Fibroblast of skin of right quadriceps (primary cell): ENCODE measurements at regions not wholly inside any gene's neighbourhood (a gene's known extent, or its start where the extent isn't known, plus 50 kb on each side); places are given as distances from the start of the nearest gene placed in this dataset.
A peak's percentile ranks its signal among the peaks of the same experiment; 100 is the strongest.
"Not testable (repeated sequence)": the region's sequence is repeated elsewhere in the genome, so short reads cannot be mapped to it uniquely, and the experiment has no call there.

Source experiments
- DNase-seq: peaks from one replicate; pipeline ENCODE4 v3.0.0-alpha.2; 2013

DNA sequence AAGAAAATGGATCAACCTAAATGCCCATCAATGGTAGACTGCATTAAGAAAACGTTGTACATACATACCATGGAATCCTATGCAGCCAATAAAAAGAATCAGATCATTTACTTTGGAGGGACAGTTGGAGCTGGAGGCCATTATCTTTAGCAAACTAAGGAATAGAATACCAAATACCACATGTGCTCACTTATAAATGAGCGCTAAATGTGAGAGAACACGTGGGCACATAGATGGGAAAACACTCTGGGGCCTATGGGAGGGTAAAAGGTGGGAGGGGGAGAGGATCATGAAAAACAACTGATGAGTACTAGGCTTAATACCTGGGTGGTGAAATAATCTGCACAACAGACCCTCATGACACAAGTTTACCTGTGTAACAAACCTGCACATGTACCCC, 1729.9 kb upstream of the PCDH10 start:
- no peak for DNase-seq

DNA sequence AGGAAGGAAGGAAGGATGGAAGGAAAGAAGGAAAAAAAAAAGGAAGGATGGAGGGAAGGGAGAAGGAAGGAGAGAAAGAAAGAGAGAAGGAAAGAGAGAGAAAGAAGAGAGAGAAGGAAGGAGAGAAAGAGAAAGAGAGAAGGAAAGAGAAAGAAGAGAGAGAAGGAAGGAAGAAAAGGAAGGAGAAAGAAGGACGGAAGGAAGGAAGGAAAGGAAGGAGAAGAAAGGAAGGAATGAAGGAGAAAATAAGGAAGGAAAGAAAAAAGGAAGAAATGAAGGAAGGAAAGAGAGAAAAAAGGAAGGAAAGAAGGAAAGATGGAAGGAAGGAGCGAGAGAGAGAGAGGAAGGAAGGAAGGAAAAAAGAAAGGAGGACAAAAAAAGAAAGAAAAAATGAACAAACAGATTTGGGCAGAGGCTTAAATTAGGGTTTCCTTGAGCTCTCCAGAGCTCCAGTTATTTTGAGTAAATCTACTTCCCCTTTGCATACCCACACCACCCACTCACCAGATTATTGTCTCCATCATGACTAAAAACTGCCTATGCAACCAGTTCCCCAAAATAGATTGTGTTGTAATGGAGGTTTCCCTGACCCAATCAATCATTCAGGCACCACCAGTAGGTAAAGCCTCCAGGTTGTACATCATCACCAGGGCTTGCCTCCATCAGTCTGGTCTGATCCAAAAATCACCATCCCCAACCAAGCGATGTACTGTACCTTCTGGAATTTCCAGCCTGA, 1722.9 kb upstream of the PCDH10 start:
- no peak for DNase-seq

DNA sequence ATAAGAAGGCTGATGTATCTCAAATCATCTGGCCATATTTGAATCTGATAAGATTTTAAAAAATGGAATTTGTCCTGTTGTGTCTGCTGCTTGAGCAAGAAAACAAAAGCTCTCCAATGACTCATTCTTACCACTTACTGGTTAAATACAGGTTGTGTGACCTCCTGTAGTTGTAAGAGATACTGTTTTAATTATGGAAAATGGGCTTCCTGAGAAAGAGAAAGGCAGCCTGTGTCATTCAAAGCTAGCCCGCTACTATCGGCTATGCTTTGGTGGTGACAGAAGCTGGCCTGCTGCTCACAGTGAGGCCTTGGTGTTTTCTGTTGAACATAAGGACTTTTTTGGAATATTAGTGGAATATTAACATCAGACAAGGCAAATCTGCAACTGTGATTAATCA, 1722.1 kb upstream of the PCDH10 start:
- no peak for DNase-seq

DNA sequence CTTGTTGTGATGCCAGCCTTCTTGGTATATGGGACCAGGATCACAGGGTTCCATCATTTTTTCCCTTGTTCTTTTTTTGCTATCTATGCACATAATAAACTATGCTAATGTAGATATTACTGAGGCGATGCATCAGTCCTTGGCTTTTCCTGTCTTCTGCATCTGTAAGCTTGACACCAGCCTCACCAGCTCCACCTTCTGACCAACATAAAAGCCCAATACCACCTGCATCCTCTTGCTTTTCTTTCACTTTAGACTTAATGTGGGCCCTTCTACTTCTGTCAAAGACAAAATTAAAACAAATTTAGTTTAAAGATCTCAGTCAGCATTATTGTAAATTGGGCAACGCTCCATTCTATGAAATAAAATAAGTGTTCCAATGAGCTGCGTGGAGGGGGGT, 1718.8 kb upstream of the PCDH10 start:
- DNase-seq = no peak

DNA sequence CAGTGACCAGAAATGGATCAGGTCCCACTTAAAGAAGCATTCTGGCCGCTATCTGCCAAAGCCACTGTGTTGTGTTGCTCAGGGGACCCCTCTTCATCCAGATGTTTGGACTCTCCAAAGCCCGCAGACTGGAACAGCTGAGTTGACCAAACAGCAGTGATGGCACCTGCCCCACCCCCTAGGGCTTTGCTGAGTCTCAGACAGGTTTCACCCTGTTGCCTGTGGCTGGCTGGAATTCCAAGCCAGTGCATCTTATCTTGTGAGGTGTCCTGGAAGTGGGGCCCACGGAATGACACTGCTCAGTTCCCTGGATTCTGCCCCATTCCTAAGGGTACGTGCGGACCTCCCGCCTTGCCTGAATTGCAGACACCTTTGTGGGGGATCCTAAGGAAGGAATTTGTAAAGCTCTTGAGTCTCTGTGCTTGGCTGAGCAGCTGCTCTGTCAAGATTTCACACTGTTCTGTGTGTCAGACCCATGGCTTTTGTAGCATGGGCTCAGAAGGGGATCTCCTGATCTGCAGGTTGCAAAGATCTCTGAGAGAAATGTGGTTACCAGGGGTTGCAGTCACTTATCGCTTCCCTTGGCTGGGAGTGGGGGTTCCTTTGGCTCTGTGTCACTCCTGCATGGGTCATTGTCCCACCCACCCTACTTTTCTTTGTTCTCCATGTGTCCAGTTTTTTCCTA, 1707.9 kb upstream of the PCDH10 start:
- DNase-seq = no peak

DNA sequence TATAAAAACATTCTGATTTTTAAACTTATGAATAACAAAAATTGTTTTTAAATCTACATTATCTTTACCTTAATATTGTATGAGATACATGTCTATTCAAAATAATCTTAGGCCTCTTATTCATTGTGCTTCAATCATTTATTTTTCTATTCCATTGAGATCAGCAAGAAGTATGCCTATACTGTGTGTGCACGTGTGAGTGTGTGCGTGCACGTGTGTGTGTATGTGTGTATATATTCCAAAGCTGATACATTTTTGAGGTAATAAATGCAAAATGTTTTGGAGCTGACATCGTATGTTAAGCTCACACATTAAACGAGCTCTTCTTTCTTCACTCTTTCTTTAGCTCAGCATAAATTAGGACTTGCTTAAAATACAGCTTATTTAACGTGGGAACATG, 1701.2 kb upstream of the PCDH10 start:
- DNase-seq = no peak

DNA sequence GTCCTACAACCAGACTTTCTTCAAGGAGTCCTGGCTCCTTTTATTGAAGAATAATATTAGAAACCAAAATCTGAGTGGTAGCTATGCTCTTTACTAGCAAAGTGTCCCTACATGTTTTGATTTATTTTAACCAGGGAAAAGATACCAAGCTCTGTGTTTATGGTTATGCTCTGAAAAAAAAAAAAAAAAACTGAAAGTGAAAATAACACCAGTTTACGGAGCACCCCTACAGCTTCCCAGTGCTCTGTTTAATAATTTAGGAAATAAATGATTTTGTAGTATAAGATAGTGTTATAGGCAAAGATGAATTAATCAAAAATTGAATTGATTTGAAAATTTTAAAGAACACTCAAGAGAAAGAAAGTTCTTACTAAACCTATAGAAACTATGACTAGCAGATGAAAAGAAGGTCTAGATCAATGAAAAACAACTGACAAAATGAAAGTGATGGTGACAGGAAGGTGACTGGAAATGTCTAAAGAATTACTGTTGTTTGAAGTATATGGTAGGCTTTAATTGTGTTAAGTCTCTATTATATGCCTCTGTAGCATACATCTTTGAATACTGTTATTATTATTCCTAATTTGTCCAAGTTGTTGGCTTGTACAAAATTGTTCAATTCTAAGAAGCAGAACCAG, 1698.4 kb upstream of the PCDH10 start:
- no peak for DNase-seq

DNA sequence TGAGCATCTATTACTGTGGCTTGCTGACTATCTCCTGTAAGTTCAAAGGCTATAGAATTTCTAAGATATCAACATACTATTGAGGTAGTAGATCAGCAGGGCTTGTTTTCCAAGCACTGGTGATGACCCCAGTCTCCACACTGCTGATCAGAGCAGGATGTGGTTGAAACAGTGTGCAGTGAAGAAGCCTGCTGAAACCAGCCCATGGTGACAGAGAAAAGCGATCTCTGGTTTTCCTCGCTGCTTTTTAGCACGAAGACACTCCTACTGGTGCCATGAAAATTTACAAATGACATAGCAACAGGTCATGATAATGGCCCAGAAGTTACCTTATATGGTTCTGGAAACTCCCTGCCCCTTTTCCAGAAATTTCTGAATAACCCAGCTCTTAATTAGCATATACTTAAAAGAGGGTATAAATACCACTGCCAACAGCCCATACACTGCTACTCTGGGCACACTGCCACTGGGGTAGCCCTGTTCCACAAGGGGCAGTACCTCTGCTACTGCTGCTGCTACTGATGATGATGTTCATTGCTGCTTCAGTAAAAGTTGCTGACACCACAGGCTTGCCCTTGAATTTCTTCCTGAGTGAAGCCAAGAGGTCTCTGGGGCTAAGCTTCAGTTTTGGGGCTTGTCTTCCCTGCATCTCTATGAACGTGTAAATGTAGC, 1689.5 kb upstream of the PCDH10 start:
- DNase-seq = no peak

DNA sequence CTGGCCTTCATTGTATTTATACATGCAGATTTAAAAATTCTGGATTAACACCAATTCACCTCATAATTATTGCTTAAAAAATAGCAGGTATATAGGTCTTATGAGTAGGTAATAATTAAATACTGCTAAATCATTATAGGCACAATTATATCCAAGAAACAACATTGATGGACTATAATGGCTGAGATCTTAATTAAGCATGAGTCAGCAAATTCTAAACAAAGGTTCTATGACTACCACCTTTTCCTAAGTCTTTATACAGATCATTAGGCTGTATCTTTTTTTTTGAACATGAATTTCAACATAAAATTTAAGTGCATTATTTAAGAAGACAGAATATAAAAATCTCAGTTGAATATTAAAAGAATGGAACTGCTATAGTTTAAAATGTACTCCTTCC, 1678.7 kb upstream of the PCDH10 start:
- no peak for DNase-seq

DNA sequence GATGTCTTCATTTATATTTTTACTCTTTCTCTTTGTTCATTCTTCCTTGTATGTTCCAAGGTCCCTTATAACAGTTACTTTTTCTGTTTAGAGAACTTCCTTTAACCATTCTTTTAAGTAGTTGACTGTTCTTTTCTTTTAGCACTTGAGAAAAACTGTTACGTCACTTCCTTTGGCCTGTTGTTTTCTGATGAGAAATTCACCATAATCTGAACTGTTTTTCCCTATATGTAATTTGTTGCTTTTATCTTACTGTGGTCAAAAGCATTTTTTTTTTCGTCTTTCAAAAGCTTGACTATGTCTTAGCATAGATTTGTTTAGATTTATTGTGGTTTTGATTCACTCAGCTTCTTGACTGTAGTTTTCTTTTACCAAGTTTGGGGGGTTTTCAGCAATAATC, 1660.3 kb upstream of the PCDH10 start:
- DNase-seq = no peak

DNA sequence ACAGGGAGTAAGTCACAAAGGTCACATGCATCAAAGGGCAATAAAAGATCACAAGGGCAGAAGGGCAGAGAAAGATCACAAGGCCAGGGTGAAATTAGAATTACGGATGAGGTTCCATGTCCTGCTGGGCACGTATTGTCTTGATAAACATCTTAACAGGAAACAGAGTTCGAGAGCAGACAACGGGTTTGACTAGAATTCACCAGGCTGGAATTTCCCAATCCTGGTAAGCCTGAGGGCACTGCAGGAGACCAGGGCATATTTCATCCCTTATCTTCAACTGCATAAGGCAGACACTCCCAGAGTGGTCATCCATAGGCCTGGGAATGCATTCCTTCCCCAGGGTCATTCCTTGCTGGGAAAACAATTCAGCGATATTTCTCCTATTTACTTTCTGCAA, 1652.9 kb upstream of the PCDH10 start:
- not testable (repeated sequence) for DNase-seq

DNA sequence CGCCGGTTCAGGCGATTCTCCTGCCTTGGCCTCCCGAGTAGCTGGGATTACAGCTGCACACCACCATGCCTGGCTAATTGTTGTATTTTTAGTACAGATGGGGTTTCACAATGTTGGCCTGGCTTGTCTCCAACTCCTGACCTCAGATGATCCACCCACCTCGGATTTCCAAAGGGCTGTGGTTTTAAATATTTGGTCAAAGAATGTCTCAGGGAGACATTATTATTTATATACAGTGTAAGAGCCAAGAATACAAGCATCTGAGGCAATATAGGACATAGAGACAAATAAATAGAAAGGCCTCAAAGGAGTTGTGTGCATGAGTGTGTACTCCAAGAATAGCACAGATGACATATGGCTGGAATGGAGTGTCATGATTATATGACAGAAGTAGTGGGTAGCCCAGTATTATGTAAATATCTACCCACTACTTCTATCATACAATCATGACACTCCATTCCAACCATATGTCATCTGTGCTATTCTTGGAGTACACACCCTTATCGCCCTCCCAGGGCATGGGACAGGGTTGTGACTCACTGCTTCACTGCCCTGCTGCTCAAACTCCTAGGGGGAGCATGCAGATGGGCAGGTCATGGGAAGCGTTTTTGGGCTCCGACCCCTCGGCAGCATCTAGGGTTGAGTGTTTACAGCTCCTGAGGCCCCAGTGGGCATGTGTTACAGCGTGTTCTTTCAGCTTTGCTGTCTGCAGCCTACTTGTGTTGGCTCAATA, 1649.8 kb upstream of the PCDH10 start:
- peak; percentile 85 for DNase-seq

DNA sequence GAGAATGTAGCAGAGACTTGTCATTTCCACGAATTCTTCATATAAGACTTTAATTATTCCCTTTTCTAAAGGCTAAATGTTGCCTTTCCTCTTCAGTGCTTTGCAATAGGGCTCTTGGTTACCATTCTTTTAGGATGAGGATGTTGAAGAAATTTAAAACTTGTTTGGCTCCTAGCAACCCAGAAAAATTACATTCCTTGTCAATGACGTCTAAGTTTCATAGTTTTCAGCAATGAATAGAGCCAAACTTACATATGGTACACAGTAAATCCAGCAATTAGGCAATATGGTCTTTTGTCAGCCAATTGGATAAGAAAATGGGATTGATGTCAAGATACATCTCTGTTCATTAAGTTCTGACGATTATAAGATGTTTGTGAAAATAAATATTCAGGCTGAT, 1639.6 kb upstream of the PCDH10 start:
- peak; percentile 67 for DNase-seq

DNA sequence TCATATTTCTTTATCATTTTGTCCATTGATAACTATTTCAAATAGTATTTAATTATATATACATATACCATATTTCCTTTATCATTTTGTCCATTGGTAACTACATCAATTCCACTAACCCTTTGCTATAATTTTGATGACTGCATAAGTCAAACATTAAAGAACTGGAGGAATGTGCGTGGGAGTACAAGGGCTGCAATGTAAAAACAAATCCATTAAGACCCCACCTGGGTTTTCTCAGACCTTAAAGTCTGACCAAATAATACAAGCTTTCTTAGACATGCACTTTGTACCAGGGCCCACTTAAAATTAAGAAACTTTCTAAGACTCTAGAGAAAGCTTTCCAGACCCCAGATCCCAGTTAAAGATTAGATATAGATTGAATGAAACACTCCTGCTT, 1622.4 kb upstream of the PCDH10 start:
- no peak for DNase-seq

DNA sequence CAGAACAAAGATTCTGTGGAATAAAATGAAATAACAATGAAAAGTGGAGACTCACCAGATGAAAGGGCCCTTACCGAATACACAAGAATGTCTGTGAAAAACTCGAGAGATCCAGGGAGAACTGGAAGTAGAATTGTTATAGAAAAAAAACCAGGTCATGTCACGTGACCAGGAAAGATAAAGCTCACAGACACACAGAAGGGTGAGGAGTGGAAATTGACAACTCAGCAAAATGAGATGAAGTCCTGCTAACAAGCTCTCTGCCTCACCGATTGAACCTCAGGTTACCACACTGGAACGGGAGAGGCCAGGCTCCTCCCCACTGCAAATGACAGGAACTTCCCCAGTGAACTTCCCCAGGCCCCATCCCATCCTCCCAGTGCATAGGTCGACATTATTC, 1618.0 kb upstream of the PCDH10 start:
- no peak for DNase-seq

DNA sequence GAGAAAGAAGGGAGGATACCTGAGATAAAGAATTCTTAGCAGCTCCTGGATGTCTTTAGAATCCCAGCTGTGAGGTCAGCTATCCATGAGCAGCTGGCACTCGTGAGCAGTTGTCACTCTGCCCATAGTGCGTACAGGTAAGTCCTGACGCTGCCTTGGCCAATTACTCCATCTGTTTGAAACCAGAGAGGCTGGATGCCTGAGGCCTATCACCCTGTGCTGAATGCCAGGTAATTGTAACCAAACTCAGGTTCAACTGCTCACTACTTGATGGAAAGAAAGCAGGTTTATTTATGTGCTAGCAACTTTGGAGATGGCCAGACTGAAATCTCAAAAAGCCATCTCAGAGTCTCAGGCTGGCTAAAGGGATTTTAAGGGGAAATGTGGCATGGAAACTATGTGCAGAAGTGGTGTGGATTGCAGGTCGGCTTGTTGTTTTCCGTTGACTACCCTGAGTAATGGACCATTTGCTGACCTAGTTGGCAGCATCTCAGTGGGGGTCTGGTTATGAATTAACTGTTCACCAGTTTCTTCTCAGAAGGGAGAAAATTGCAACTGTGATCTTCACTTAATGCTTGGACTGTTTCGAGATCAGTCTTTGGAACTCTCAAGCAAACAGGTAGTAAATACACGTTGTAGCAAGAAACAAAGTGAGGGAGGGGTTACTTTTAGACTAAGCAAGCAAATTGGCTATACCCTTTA, 1614.0 kb upstream of the PCDH10 start:
- no peak for DNase-seq

DNA sequence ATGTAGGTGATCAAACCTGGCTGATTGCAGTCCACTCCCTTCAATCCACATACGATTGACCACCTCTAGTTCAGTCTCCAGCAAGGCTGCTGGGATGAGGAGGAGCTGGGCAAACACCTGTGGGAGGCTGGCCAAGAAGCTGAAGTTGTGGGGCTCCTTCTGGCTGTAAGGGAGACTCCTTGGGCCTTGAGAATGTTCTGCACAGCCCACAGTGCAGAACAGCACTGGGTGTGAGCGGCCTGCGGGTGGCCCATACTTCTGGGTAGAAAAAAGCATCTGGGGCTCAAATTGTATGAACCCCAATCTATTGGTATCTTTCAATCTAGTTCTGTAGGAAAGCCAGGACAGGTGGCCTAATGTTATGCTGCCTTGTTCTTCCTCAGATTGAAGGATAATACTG, 1608.8 kb upstream of the PCDH10 start:
- DNase-seq = no peak

DNA sequence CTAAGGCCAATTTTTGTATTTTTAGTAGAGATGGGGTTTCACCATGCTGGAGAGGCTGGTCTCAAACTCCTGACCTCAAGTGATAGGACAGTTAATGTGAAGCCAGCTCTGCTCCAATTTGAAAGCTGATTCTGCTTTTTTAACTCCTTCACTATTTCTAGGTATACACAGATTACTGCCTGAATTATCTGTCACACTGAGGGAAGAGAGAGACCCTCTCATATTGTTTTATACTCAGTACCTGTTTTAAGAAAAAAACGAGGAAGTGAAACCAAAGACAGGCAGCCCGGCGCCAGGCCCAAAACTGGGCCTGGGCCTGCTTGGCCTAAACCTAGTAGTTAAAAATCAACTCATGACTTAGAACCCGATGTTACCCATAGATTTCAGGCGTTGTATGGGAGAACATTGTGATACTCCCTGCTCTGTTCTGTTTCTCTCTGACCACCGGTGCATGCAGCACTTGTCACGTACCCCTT, 1601.5 kb upstream of the PCDH10 start:
- no peak for DNase-seq

DNA sequence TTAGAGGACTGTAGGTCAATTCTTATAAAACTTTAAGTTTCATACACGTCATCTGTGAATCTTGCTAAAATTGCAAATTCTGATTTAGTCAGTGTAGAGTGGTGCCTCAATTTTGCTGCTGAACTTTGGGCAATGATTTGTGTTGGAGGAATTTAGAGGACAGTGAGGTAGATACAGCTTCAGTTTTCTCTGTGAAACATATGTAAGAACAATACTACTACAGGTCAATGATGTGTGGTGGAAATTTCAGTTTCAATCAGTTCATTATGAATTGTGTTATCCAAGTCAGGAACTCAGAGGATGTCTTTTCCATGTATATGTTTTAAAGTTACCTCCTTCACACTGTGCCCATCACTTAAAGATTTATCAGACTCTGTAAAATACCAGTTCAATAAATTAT, 1597.8 kb upstream of the PCDH10 start:
- DNase-seq = no peak

DNA sequence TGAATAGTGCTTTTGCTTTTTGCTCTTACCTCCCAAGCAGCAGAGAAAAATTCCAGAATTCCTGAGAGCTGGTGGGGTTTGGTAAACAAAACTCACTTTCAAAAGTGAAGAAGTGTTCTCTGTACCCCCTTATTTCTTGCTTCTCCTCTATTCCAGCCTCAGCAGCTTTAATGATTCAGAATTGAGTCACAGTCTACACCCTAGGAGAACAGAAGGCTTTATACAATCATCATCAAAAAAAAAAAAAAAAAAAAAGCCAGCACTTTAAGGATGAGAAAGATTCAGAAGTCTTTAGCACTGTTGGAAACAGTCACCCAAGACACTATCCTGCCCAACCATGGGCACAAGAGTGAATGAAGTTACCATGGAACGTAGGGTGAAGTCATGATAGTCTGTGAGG, 1583.1 kb upstream of the PCDH10 start:
- no peak for DNase-seq

DNA sequence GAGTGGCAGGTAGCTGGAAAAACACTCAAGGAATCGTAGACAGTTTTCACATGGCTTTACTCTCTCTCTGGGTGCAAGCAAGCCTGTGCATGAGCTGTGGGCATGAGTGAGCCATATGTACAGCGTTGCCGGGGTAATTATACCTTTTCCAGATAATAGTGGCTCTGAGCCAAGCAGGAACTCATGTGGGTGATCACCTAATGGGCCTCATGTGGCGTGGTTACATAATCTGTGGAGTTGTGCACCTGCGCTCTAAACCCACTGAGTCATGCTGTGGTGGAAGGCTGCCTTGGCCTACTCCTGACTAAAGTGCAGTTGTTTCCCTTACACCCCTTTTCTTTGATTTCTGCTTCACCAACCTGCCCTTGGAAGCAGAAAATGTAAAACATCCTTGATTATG, 1564.5 kb upstream of the PCDH10 start:
- DNase-seq = no peak

DNA sequence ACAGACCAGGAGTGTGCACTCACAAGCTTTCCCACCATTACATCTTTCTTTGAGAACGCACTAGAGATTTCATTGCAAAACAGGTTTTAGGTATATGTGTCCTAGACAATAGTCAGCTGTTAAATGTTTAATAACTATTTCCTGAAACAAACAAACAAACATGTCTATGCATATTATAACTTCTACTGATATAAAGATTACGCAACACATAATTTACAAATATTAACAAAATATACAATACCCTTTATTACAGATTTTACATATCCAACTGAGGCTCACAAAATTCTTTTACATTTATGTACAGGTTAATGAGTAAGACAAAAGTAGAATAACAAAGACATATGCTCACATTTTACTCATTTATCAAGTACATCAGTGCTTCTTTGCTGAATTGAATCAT, 1554.0 kb upstream of the PCDH10 start:
- DNase-seq = no peak
